ENCODE measurements at regions not wholly inside any gene's neighbourhood (a gene's known extent, or its start where the extent isn't known, plus 50 kb on each side); places are given as distances from the start of the nearest gene placed in this dataset.

DNA sequence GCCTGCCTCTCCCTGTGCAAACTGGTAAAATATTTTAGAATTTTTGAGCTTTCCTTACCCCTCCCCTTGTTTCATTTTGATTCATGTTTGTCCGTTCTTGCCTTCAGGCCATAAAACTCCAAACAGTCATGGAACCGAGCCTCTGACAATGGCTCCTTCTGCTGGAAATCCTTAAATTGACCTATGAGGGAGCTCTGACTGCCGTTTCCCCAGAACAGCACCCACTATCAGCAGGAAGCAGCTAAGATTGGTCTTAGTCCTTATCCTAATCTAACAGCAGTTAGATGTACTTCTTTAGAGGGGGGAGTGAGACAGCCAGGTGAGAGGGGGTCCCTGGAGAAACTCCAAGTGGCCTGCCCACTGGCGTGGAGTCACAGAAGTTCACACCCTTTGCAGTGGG, 106.7 kb downstream of the FAM174A start:
- no peak overlapping the region for H3K9ac ChIP-seq (replicated peaks in 1 of 4; ENCODE audit: extremely low read depth in 1 of 4, low read depth in 3 of 4, low read length in 3 of 4)
- H3K18ac ChIP-seq (ENCODE audit: extremely low read depth, low read length): no peak overlapping the region
- H2BK5ac ChIP-seq (ENCODE audit: low read depth, low read length): no peak overlapping the region
- no peak overlapping the region for H3K56ac ChIP-seq (replicated peaks; ENCODE audit: insufficient read length, low read depth, low read length)
- H3K36me3 ChIP-seq (ENCODE audit: control insufficient read depth in 2 of 4, insufficient read depth in 4 of 4, low read length in 3 of 4): no peaks in the 10 kb centered on the region
- H3K27ac ChIP-seq (ENCODE audit: low read depth, low read length): no peak overlapping the region
- H2AK5ac ChIP-seq (ENCODE audit: low read depth, low read length): no peak overlapping the region
- no peak overlapping the region for H3K4me2 ChIP-seq (ENCODE audit: insufficient read depth in 1 of 2, low read depth in 2 of 2, low read length in 2 of 2)
- H4K8ac ChIP-seq (ENCODE audit: extremely low read depth, insufficient read depth, low read length): no peak overlapping the region
- H3K79me1 ChIP-seq (ENCODE audit: low read depth, low read length): no peaks in the 10 kb centered on the region
- H3K23ac ChIP-seq (ENCODE audit: insufficient read length): no peak overlapping the region
- H2BK12ac ChIP-seq (ENCODE audit: low read depth, low read length): no peak overlapping the region
- H3K14ac ChIP-seq (ENCODE audit: insufficient read length): no peak overlapping the region
- FAIRE-seq (no peak), DNase-seq (ENCODE audit: low read depth in 1 of 2, low spot score in 2 of 2) (no peak)
- H2BK120ac ChIP-seq (replicated peaks; ENCODE audit: low read depth, low read length): no peak overlapping the region
- no peak overlapping the region for H3K4me3 ChIP-seq (ENCODE audit: extremely low read depth in 1 of 4, insufficient read depth in 2 of 4, low read depth in 3 of 4, low read length in 4 of 4)
- H4K91ac ChIP-seq (replicated peaks; ENCODE audit: insufficient read length, low read length): no peak overlapping the region
- no peak overlapping the region for H2BK20ac ChIP-seq (ENCODE audit: low read length)
- H4K5ac ChIP-seq (ENCODE audit: insufficient read length, low read depth, low read length): no peak overlapping the region
- ChIA-PET CTCF (ENCODE audit: partially characterized antibody) (interaction anchor here (0.7 to 1.2 kb wide), 5 partner anchors 8 to 1031 kb away, joined by 3 to 5 read pairs (median 3); no protein-coding TSS in a partner anchor), POLR2A (ENCODE audit: partially characterized antibody) (no interaction called here)
- no peak overlapping the region for H3K4ac ChIP-seq (replicated peaks; ENCODE audit: insufficient read length, low read depth, low read length)
- WGBS, 2 experiments (ENCODE audit: extremely low coverage in 1 of 2, insufficient coverage in 1 of 2, insufficient read length in 1 of 2, insufficient replicate concordance in 2 of 2, low coverage in 1 of 2, low lambda C conversion rate in 2 of 2, missing lambda C conversion rate in 1 of 2): 86% methylated on average over 4 of the region's 4 CpGs; no CpG with 5 or more reads in 1 of the 2 experiments
- no peaks in the 10 kb centered on the region for H3K79me2 ChIP-seq (ENCODE audit: control insufficient read depth in 1 of 2, insufficient read depth in 2 of 2, low read length in 2 of 2)
- no peaks in the 10 kb centered on the region for H4K20me1 ChIP-seq (replicated peaks in 1 of 2; ENCODE audit: control insufficient read depth in 1 of 2, insufficient read depth in 2 of 2, low read length in 2 of 2)
- no peak overlapping the region for H2BK15ac ChIP-seq (ENCODE audit: low read length)
- H3K27me3 ChIP-seq (replicated peaks in 1 of 4; ENCODE audit: control insufficient read depth in 3 of 4, extremely low read depth in 1 of 4, insufficient read depth in 3 of 4, low read length in 3 of 4): no peaks in the 10 kb centered on the region
- no peaks in the 10 kb centered on the region for H3K9me3 ChIP-seq (ENCODE audit: insufficient read depth in 2 of 2, low read depth in 1 of 2, low read length in 1 of 2)
- H3K4me1 ChIP-seq (replicated peaks in 1 of 4; ENCODE audit: control insufficient read depth in 3 of 4, insufficient read depth in 4 of 4, low read length in 3 of 4): peaks cover 0 to 5% (median 3%) of the 10 kb centered on the region in 4 experiments; a peak in 3 of 7 replicates
- H2AFZ ChIP-seq (ENCODE audit: low read length): peak overlapping the region; percentile 76; the same call in 1 of the 2 replicates
- no peaks in the 10 kb centered on the region for H3K23me2 ChIP-seq (ENCODE audit: low read depth, low read length)
- TF ChIP-seq HDAC6 (IDR thresholded peaks at IDR 0.05; ENCODE audit: low read depth, low read length) (no peak), ASH2L (IDR thresholded peaks at IDR 0.05; ENCODE audit: low read length) (no peak), KDM5A (IDR thresholded peaks at IDR 0.05; ENCODE audit: low read length) (no peak), ZNF274 (IDR thresholded peaks at IDR 0.05; ENCODE audit: borderline replicate concordance, extremely low read depth, low read length) (no peak)

Data from H1 (cell line).